IgD-negative memory B cell (primary cell): ENCODE measurements at regions not wholly inside any gene's neighbourhood (a gene's known extent, or its start where the extent isn't known, plus 50 kb on each side); places are given as distances from the start of the nearest gene placed in this dataset.

Source experiments
- H3K27ac Mint-ChIP-seq, 3 donors: one replicate each; pipeline ENCODE4 v1.8.0; 2020 to 2022; ENCODE audit warnings: mild to moderate bottlenecking in 3 of 3, mixed read lengths in 3 of 3, moderate library complexity in 1 of 3
- H3K27me3 Mint-ChIP-seq: one replicate; pipeline ENCODE4 v1.8.0; 2021; ENCODE audit warnings: mixed read lengths
- H3K36me3 Mint-ChIP-seq: one replicate; pipeline ENCODE4 v1.8.0; 2020; ENCODE audit warnings: mild to moderate bottlenecking, mixed read lengths
- H3K4me1 Mint-ChIP-seq, 3 donors: one replicate each; pipeline ENCODE4 v1.8.0; 2020 to 2022; ENCODE audit warnings: mixed read lengths in 3 of 3, mild to moderate bottlenecking in 1 of 3
- H3K4me3 Mint-ChIP-seq, 4 donors: one replicate each; pipeline ENCODE4 v1.8.0; 2020 to 2022; ENCODE audit warnings: mild to moderate bottlenecking in 4 of 4, mixed read lengths in 4 of 4, moderate library complexity in 3 of 4
- H3K9me3 Mint-ChIP-seq, 3 donors: one replicate each; pipeline ENCODE4 v1.8.0; 2020 to 2021; ENCODE audit warnings: mixed read lengths in 3 of 3, mild to moderate bottlenecking in 1 of 3

DNA sequence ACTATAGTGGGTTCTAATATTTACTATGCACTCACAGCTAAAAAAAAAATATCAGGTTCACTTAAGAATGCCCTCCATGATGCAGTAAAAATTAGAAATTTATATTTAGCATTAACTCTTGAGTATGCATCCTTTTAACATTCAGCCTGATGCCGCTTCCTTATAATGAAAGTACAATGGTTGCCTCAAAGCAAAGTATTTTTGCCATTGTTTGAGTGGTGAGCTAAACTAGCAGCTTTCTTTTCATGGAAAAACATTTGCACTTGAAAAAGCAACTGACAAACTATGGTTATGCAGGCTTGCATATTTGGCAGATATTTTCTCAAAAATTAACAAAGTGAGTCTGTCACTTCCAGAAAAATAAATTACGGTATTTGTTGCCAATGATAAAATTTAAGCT lies 188.6 kb downstream of the SLC6A15 start:
- no peaks in the 10 kb centered on the region for H3K36me3 Mint-ChIP-seq
- no peaks in the 10 kb centered on the region for H3K4me1 Mint-ChIP-seq
- no peak overlapping the region for H3K4me3 Mint-ChIP-seq
- H3K27ac Mint-ChIP-seq, result no peak overlapping the region
- H3K9me3 Mint-ChIP-seq, result peaks cover 0 to 2% (median 0%) of the 10 kb centered on the region in 3 donors
- H3K27me3 Mint-ChIP-seq, result no peaks in the 10 kb centered on the region

DNA sequence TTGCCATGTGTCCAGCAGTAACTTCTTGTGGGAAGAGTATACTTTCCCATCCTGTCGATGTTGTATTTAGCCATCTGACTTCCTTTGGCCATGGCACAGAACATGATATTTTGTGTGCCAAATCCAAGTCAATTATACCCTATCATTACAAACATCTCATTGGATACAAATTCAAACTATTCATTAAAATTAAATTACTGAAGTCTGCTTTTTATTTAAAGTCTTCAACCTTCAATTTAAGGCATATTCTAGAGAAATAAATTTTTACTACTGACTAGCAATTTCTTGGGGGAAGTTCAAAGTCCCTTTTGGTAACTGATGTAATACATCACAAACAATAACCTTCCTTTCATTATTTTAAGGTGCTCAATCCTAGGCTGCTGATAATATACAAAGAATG lies 192.6 kb downstream of the SLC6A15 start:
- Mint-ChIP-seq H3K4me3 (no peak overlapping the region), H3K36me3 (no peaks in the 10 kb centered on the region), H3K27me3 (no peaks in the 10 kb centered on the region), H3K4me1 (no peaks in the 10 kb centered on the region), H3K27ac (no peak overlapping the region), H3K9me3 (peaks cover 0 to 2% (median 0%) of the 10 kb centered on the region in 3 donors)

DNA sequence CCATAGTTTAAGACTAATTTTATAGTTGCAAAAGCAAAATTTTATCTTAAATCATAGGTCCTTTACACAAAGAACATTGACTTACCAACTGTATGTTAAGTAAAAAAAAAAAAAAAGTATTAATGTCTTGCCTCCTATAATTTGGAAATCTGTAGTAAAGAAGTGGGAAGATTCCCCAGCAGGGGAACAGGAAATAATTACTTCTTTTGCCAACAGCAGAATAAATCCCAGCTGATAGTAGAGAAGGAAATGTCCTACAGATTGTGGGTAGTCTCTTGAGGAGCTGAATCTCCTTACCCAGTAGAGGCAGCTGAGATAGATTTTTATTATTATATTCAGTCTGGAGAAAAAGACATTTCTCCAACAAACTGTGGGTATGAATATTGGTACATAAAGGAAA lies 193.7 kb downstream of the SLC6A15 start:
- peaks cover 0 to 2% (median 0%) of the 10 kb centered on the region in 3 donors for H3K9me3 Mint-ChIP-seq
- H3K36me3 Mint-ChIP-seq, result no peaks in the 10 kb centered on the region
- no peaks in the 10 kb centered on the region for H3K27me3 Mint-ChIP-seq
- no peak overlapping the region for H3K27ac Mint-ChIP-seq
- no peak overlapping the region for H3K4me3 Mint-ChIP-seq
- H3K4me1 Mint-ChIP-seq, result no peaks in the 10 kb centered on the region

DNA sequence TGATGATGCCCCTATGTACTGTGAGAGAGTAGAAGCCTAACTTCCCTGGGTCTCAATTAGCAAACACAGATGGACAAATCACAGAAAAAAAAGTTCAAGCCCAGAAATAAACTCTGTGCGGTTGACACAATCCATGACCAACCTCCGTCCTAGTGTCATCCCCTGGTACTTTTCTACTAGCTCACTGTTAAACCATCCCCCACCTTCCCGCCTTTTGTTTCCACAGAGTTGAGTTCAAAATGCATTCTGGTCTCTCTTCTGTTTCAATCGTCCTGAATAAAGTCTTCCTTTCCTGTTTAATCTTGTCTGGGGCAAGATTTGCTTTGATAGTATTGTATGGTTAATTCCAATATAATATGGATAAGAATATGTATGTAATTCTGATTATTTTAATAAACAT lies 199.9 kb downstream of the SLC6A15 start:
- H3K4me3 Mint-ChIP-seq, result no peak overlapping the region

DNA sequence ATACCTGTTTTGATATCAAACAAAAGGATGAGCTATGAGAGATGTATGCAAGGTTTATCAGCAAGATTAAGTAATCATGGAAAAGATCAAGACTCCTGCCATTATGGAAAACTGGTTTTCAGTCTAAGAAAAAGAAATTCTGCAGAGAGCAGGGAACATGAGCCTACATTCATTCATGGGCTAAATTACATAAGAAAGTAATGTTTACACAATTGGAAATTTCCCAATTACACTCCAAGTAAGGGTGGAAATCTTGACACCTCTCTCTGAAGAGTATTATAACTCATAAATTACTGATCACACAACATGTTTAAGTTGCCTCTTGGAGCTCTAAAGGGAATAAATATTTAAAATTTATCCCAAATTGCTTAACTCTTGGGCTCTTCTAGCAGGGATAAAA lies 206.2 kb downstream of the SLC6A15 start:
- no peaks in the 10 kb centered on the region for H3K36me3 Mint-ChIP-seq
- no peak overlapping the region for H3K27ac Mint-ChIP-seq
- H3K27me3 Mint-ChIP-seq, result no peaks in the 10 kb centered on the region
- H3K9me3 Mint-ChIP-seq, result peaks cover 0 to 3% (median 0%) of the 10 kb centered on the region in 3 donors
- H3K4me3 Mint-ChIP-seq, result no peak overlapping the region
- H3K4me1 Mint-ChIP-seq, result no peaks in the 10 kb centered on the region

More for the DNA sequence above, 199.9 kb downstream of the SLC6A15 start:
- no peaks in the 10 kb centered on the region for H3K36me3 Mint-ChIP-seq
- no peaks in the 10 kb centered on the region for H3K27me3 Mint-ChIP-seq
- no peaks in the 10 kb centered on the region for H3K4me1 Mint-ChIP-seq
- peaks cover 0 to 3% (median 0%) of the 10 kb centered on the region in 3 donors for H3K9me3 Mint-ChIP-seq
- no peak overlapping the region for H3K27ac Mint-ChIP-seq

DNA sequence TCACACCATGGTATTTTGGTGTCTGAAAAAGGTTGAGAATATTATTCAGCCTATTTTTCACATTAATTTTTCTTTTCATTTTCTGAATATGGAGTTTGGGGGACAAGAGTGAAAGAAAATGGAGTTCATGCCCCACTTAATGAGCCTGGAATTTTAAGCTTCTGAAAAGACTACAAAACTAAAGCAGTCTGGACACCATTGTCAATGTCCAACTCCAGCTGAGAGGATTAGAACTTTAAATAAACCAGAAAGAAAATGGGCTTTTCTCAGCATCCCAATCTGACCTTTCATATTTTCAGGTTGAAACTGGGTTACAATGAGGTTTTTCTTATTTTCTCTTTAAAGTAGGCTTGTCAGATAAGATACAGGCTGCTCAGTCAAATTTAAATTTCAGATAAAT lies 207.7 kb downstream of the SLC6A15 start:
- H3K27me3 Mint-ChIP-seq, result no peaks in the 10 kb centered on the region
- no peak overlapping the region for H3K27ac Mint-ChIP-seq
- no peaks in the 10 kb centered on the region for H3K36me3 Mint-ChIP-seq
- H3K4me1 Mint-ChIP-seq, result no peaks in the 10 kb centered on the region
- H3K9me3 Mint-ChIP-seq, result no peaks in the 10 kb centered on the region
- H3K4me3 Mint-ChIP-seq, result no peak overlapping the region

DNA sequence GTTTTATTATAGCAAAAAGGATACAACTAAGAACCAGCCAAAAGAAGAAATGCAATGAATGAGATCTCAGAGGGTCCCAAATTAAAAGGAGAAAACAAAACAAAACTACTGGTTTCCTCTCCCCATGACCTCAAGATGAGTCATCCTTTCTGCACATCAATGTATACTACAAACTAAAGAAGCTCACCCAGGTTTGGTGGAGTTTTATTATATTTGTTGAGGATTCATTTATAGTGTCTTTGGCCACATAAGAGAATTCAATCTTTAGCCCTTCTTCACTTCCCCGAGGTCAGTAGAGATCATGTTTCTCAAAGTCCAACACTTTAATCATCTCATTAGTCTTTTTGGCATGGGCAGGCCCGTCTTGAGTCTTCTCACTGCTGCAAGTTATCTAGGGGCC lies 210.6 kb downstream of the SLC6A15 start:
- Mint-ChIP-seq H3K36me3 (no peaks in the 10 kb centered on the region), H3K27ac (no peak overlapping the region)

DNA sequence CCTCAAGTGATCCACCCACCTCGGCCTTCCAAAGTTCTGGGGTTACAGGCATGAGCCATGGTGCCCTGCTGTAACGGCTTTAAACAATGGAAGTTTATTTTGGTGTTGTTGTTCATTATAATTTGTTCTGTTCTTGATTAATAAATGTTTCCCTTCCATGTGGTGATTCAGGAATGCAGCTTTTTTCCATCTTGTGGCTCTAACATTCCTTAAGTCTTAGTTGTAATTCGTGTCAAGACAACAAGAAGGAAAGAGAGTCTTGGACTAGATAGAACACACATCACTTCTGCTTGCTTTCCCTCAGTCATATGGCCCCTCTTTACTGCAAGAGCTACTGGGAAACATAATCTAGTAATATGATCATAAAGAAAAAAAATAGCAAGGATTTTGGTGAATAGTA lies 211.6 kb downstream of the SLC6A15 start:
- H3K4me1 Mint-ChIP-seq, result no peaks in the 10 kb centered on the region
- no peaks in the 10 kb centered on the region for H3K27me3 Mint-ChIP-seq
- no peaks in the 10 kb centered on the region for H3K36me3 Mint-ChIP-seq
- H3K27ac Mint-ChIP-seq, result no peak overlapping the region
- H3K9me3 Mint-ChIP-seq, result no peaks in the 10 kb centered on the region
- no peak overlapping the region for H3K4me3 Mint-ChIP-seq

More for the DNA sequence above, 210.6 kb downstream of the SLC6A15 start:
- Mint-ChIP-seq H3K9me3 (no peaks in the 10 kb centered on the region), H3K27me3 (no peaks in the 10 kb centered on the region), H3K4me3 (no peak overlapping the region), H3K4me1 (no peaks in the 10 kb centered on the region)

DNA sequence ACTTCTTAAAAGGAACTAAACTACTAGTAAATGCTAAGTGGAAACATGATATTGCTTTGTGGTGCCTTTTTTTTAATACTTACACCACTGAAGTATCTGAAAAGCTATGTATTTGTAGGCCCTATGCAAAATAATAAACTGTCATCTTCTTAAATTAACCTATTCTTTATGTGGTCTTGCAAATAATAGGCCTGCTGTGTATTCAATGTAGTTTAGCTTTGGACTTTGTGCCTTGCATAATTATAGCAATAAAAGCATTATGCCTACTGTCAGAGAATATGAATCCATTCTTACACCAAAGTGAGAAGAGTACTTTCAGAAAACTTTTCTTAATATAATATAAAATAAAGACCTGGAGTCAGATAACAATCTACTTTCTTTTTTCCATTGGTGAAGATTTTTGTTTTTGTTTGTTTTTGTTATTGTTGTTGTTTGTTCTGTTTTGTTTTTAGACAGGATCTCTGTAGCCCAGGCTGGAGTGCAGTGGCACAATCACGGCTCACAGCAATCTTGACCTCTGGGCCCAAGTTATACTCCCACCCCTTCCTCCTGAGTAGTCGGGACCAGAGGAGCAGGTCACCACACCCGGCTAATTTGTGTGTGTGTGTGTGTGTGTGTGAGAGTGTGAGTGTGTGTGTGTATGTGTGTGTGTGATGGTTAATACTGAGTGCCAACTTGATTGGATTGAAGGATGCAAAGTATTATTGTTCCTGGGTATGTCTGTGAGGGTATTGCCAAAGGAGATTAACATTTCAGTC lies 213.8 kb downstream of the SLC6A15 start:
- no peak overlapping the region for H3K4me3 Mint-ChIP-seq
- no peaks in the 10 kb centered on the region for H3K4me1 Mint-ChIP-seq
- no peaks in the 10 kb centered on the region for H3K27me3 Mint-ChIP-seq
- H3K27ac Mint-ChIP-seq, result no peak overlapping the region
- no peaks in the 10 kb centered on the region for H3K9me3 Mint-ChIP-seq
- no peaks in the 10 kb centered on the region for H3K36me3 Mint-ChIP-seq

DNA sequence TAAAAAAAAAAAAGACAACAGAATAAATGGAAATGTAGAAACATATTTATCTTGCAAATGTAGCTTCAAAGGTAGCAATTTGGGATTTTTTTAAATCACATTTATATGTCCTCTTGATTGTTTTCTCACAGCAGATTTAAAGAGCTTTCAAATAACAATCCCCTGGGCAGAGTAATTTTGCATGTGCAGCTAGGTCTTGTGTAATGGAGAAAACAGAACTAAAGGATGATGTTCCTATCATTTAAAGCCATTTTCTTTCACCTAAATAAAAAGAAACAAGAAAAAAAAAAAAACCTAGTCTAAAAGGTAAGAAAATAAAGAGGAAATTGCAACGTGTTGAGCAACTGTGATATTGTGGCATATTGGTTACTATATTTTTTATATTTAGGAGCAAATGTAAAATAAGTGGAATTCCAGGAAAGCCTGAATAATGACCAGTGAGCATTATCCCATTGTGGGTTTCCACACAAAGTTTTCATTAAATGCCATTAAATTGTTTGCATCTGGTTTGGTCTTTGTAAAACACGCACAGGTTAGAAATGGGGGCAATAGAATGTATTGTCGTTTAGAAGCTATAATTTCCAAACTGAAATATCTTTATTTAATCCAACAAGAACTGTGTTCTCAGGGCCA lies 215.6 kb downstream of the SLC6A15 start:
- Mint-ChIP-seq H3K4me3 (no peak overlapping the region), H3K4me1 (no peaks in the 10 kb centered on the region), H3K27me3 (no peaks in the 10 kb centered on the region), H3K27ac (no peak overlapping the region), H3K36me3 (no peaks in the 10 kb centered on the region), H3K9me3 (no peaks in the 10 kb centered on the region)

DNA sequence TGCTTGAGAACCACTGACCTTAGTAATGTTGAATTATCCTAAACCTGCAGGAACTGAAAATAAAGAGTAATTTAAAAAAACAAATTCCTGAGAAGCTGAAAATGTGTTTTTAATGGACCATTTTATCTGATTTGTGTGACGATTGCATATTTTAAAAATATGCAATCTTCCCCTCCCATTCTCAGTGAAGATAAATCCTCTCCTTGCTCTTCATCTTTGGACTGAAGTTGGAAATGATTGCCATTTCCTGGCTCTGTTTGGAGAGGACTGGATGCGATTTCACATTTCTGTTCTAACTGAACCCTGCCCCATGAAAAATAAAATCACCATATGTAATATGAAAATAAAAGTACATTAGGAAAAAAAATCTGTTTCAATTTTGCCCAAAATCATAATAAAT lies 216.3 kb downstream of the SLC6A15 start:
- Mint-ChIP-seq H3K4me1 (no peaks in the 10 kb centered on the region), H3K27me3 (no peaks in the 10 kb centered on the region), H3K9me3 (no peaks in the 10 kb centered on the region), H3K27ac (no peak overlapping the region), H3K36me3 (no peaks in the 10 kb centered on the region), H3K4me3 (no peak overlapping the region)

DNA sequence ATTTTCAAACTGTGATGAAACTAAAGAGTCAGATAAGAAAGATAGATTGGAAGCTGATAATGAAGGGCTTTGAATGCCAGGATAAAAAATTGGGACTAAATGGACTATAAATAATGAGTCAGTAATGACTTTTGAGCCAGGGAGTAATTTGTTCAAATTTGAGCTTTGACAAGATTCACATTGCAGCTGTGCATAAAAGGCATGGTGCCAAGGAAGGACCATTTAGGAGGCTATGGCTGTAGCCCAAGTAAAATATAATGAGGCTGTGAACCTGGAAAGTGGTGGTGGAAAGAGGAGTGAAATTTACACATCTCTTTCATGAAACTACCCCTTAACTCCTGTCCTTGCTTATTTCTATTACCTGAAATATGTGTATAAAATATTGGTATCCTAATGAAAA lies 218.5 kb downstream of the SLC6A15 start:
- no peaks in the 10 kb centered on the region for H3K36me3 Mint-ChIP-seq
- no peak overlapping the region for H3K4me3 Mint-ChIP-seq
- H3K27ac Mint-ChIP-seq, result no peak overlapping the region
- H3K27me3 Mint-ChIP-seq, result no peaks in the 10 kb centered on the region
- no peaks in the 10 kb centered on the region for H3K4me1 Mint-ChIP-seq
- no peaks in the 10 kb centered on the region for H3K9me3 Mint-ChIP-seq

DNA sequence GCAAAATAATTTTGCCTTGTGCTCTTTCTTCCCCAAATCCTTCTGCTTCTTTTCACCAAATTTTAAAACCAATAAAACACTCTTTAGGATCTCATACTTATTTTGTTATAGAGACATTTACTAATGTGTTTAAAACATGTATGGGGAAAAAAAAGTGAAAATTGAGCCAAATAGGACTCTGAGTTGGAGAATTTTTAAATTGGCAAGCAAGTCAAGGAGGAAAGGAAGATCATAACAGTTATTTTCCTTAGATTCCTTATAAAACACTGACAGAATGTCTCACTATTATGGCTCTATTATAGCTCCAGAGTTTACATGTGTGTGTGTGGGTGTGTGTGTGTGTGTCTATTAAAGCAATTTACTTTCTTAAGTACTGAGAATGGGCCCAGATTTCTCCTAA lies 220.5 kb downstream of the SLC6A15 start:
- H3K36me3 Mint-ChIP-seq, result no peaks in the 10 kb centered on the region
- no peaks in the 10 kb centered on the region for H3K9me3 Mint-ChIP-seq
- no peaks in the 10 kb centered on the region for H3K4me1 Mint-ChIP-seq
- no peak overlapping the region for H3K27ac Mint-ChIP-seq
- no peaks in the 10 kb centered on the region for H3K27me3 Mint-ChIP-seq
- H3K4me3 Mint-ChIP-seq, result no peak overlapping the region

DNA sequence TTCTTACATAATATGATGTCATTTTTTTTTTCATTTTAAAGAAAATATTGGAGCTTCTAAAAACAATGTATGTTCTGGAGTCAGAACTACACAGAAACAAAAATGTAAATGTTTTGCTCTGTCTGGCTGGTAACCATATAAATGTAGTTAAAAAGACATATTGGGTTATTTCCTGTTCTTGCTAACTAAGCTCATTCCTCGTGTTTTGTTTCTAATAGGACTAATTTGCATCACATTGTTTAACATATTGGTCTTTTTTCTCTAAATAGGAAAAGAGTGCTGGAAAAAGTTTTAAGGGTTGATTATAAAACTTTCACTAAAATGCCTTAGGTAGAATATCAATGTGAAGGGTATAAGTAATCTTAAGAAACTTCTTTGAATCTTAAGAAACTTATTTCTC lies 221.3 kb downstream of the SLC6A15 start:
- H3K27ac Mint-ChIP-seq, result no peak overlapping the region
- no peaks in the 10 kb centered on the region for H3K9me3 Mint-ChIP-seq
- no peaks in the 10 kb centered on the region for H3K36me3 Mint-ChIP-seq
- no peaks in the 10 kb centered on the region for H3K27me3 Mint-ChIP-seq
- no peak overlapping the region for H3K4me3 Mint-ChIP-seq
- no peaks in the 10 kb centered on the region for H3K4me1 Mint-ChIP-seq

DNA sequence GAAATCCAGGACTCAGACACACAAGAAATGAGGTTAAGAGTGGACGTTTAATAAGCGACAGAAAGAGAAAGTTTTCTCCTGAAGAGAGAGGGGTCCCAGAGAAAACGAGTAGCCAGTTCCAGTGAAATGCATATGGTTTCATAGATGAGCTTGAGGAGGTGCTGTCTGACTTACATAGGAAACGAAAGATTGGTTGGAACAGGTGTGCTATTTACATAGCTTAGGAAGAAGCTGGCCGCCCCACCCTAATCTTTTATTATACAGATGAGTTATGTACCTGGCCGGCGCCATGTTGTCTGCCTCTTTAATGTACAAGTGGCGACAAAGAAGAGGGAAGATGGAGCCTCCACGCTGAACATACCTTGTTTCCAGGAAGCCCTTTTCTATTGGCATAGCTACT lies 223.0 kb downstream of the SLC6A15 start:
- Mint-ChIP-seq H3K36me3 (no peaks in the 10 kb centered on the region), H3K4me3 (no peak overlapping the region), H3K4me1 (no peaks in the 10 kb centered on the region), H3K27me3 (no peaks in the 10 kb centered on the region), H3K9me3 (no peaks in the 10 kb centered on the region), H3K27ac (no peak overlapping the region)

DNA sequence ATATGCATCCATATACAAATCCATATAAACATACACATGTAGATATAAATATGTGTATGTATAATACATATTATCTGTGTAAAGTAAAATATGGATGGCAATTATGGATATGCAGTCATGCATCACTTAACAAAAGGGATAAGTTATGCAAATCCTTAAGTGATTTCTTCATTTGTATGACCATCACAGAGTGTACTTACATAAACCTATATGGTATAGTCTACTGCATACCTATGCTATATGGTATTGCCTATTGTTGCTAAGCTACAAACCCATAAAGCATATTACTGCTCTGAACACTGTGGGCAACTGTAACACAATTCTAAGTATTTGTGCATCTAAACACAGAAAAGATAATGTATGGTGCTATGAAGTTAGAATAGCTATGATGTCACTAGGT lies 227.2 kb downstream of the SLC6A15 start:
- Mint-ChIP-seq H3K27me3 (no peaks in the 10 kb centered on the region), H3K4me3 (no peak overlapping the region), H3K9me3 (no peaks in the 10 kb centered on the region)

More for the DNA sequence above, 227.2 kb downstream of the SLC6A15 start:
- Mint-ChIP-seq H3K36me3 (no peaks in the 10 kb centered on the region), H3K27ac (no peak overlapping the region), H3K4me1 (no peaks in the 10 kb centered on the region)
